WERI-Rb-1 (cell line): ENCODE measurements at regions not wholly inside any gene's neighbourhood (a gene's known extent, or its start where the extent isn't known, plus 50 kb on each side); places are given as distances from the start of the nearest gene placed in this dataset.

Source experiments
- DNase-seq: peaks from one replicate; pipeline ENCODE4 v3.0.0-alpha.2; 2020
- H3K27ac ChIP-seq: fragments of 250-450 bp; sonication (Bioruptor Pico); 2 replicates; pipeline ENCODE4 v1.5.1; 2020; ENCODE audit warnings: mild to moderate bottlenecking, moderate library complexity
- H3K27me3 ChIP-seq: fragments of 250-450 bp; sonication (Bioruptor Pico); 2 replicates; pipeline ENCODE4 v1.5.1; 2021; ENCODE audit warnings: mild to moderate bottlenecking, low read depth, moderate library complexity; ENCODE audit not compliant: insufficient read depth, severe bottlenecking
- H3K36me3 ChIP-seq: fragments of 250-450 bp; sonication (Bioruptor Pico); 2 replicates; pipeline ENCODE4 v1.5.1; 2020; ENCODE audit warnings: mild to moderate bottlenecking, moderate library complexity
- H3K4me3 ChIP-seq: 2 replicates; pipeline ENCODE4 v1.5.1; 2011; ENCODE audit warnings: low read depth, mild to moderate bottlenecking, control low read depth, low read length
- H3K9me3 ChIP-seq: fragments of 250-450 bp; sonication (Bioruptor Pico); 2 replicates; pipeline ENCODE4 v1.5.1; 2021; ENCODE audit warnings: mild to moderate bottlenecking, moderate library complexity; ENCODE audit not compliant: severe bottlenecking
- CTCF ChIP-seq: IDR thresholded peaks from 2 replicates; pipeline ENCODE4 v1.5.1; 2011; ENCODE audit warnings: low read depth, mild to moderate bottlenecking, control low read depth, inconsistent platforms, low read length

DNA sequence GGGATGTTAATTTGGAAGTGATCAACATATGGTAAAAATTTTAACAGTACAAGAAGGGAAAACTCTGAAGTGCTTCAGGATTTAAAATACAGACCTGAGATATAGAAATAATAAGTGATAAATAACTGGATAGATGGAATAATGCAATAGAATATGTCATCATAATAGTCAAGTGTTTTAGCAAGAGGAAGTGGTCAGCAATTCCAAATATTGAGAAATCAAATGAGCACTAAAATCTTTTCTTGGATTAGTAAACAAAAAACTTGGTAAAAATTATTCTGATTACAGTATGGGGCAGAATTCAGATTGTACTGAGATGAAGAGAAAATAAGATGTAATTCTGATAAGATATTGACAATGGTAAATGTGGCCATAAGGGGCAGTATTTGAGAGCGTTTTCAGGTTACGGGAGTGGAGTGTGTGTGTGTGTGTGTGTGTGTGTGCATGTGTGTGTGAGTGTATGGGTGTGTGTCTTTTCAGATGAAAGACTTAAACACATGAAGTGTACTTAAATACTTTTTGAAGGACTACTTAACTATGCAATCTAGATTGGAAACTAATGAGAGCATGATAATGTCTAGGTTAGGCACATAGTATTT is 217.9 kb upstream of the ITGA4 start:
- no peak overlapping the region for H3K4me3 ChIP-seq
- H3K27me3 ChIP-seq: no peaks in the 10 kb centered on the region
- TF ChIP-seq CTCF: no peak
- no peak for DNase-seq
- H3K36me3 ChIP-seq: no peaks in the 10 kb centered on the region
- no peaks in the 10 kb centered on the region for H3K9me3 ChIP-seq
- H3K27ac ChIP-seq: no peak overlapping the region

- no peak overlapping the region for H3K27ac ChIP-seq
- TF ChIP-seq CTCF: no peak
- DNase-seq: no peak
- no peak overlapping the region for H3K4me3 ChIP-seq
- H3K27me3 ChIP-seq: no peaks in the 10 kb centered on the region
- H3K9me3 ChIP-seq: no peaks in the 10 kb centered on the region
- H3K36me3 ChIP-seq: no peaks in the 10 kb centered on the region
Measured at GRCh38 chr2:181240844-181241243, 216.3 kb upstream of the ITGA4 start.

DNA sequence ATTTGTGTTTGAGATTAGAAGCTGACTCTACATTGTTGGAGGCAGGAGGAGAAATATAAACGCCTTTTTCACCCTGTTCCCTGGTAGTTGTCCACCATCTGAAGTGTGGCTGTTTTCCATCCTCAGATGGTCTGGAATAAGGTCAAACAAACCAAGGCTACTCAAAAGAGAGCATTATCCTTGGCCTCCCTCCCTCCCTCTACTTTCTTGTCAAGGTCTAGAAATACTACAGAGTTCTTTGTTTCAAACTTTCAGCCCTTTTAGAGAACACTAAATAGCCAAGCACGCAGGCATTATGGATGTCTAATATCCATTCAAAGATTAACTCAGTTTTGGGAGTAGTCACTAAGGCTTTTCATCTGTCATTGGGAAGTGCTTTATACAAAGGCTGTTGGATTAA is 215.8 kb upstream of the ITGA4 start:
- TF ChIP-seq CTCF: no peak
- no peak for DNase-seq
- H3K4me3 ChIP-seq: no peak overlapping the region
- no peak overlapping the region for H3K27ac ChIP-seq
- H3K9me3 ChIP-seq: no peaks in the 10 kb centered on the region
- H3K36me3 ChIP-seq: no peaks in the 10 kb centered on the region
- no peaks in the 10 kb centered on the region for H3K27me3 ChIP-seq

DNA sequence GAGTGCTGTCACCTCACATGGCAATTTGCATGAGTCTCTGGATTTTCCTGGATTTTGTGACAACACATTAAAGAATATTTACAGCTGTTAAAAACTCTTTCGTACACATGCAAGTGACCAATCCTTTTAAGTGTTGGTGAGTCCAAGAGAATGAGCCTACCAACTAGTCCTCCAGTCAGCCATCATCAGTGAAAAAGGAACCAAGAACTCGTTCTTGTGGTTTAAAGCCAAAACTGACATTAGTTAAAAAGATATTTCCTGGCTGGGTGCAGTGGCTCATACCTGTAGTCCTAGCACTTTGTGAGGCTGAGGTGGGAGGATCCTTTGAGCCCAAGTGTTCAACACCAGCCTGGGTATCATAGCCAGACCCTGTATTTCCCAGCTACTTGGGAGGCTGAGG is 215.4 kb upstream of the ITGA4 start:
- no peak for DNase-seq
- TF ChIP-seq CTCF: no peak
- H3K27me3 ChIP-seq: no peaks in the 10 kb centered on the region

GRCh38 chr2:181242262-181242661 is 214.9 kb upstream of the ITGA4 start:
- Histone ChIP-seq H3K27ac (no peak overlapping the region), H3K36me3 (no peaks in the 10 kb centered on the region), H3K9me3 (no peaks in the 10 kb centered on the region), H3K4me3 (no peak overlapping the region), H3K27me3 (no peaks in the 10 kb centered on the region)
- TF ChIP-seq CTCF: no peak
- no peak for DNase-seq

More for the DNA sequence above, 215.4 kb upstream of the ITGA4 start:
- Histone ChIP-seq H3K36me3 (no peaks in the 10 kb centered on the region), H3K9me3 (no peaks in the 10 kb centered on the region), H3K27ac (no peak overlapping the region), H3K4me3 (no peak overlapping the region)

DNA sequence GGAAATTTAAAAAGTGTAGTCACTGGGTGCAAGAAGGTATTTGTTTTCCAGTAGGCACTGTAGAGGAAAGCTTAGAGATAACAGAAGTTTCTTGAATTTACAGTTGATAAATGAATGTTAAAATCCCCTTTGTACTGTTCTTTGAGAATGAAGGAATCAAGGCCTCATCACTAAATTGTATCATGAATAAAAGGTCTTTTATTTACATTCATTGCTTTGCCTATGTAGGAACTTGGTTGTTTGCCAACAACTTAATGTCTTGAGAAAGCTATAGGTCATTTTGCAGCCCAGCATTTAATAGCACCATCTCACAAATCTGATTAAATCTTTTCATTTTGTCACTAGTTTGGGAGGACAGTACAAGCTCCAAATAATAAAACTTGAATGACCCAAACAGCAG is 213.9 kb upstream of the ITGA4 start:
- Histone ChIP-seq H3K9me3 (no peaks in the 10 kb centered on the region), H3K27me3 (no peaks in the 10 kb centered on the region), H3K27ac (no peak overlapping the region), H3K4me3 (no peak overlapping the region), H3K36me3 (no peaks in the 10 kb centered on the region)
- no peak for TF ChIP-seq CTCF
- DNase-seq: no peak
